GM19455 (cell line): ENCODE measurements at regions not wholly inside any gene's neighbourhood (a gene's known extent, or its start where the extent isn't known, plus 50 kb on each side); places are given as distances from the start of the nearest gene placed in this dataset.
"Not testable (repeated sequence)": the region's sequence is repeated elsewhere in the genome, so short reads cannot be mapped to it uniquely, and the experiment has no call there.

ENCODE experiments used
- ATAC-seq: cut with Tn5 transposase; IDR thresholded peaks from one replicate; pipeline ENCODE4 v1.9.1; 2021; ENCODE audit not compliant: unreplicated experiment

GRCh38 chr13:58714016-58714415 is 1082.5 kb downstream of the PCDH17 start:
- not testable (repeated sequence) for ATAC-seq

GRCh38 chr13:58721273-58721672 is 1089.7 kb downstream of the PCDH17 start:
- ATAC-seq, result no peak

- ATAC-seq, result no peak
These were observed 1096.6 kb downstream of the PCDH17 start for GRCh38 chr13:58728126-58728525.

GRCh38 chr13:58729361-58729760 is 1097.8 kb downstream of the PCDH17 start:
- ATAC-seq, result no peak

GRCh38 chr13:58744686-58745085 is 1113.1 kb downstream of the PCDH17 start:
- no peak for ATAC-seq

- no peak for ATAC-seq
These were observed 1136.0 kb downstream of the PCDH17 start for GRCh38 chr13:58767566-58767965.

GRCh38 chr13:58773280-58773859 is 1141.8 kb downstream of the PCDH17 start:
- ATAC-seq, result no peak

- no peak for ATAC-seq
These were observed 1151.2 kb downstream of the PCDH17 start for GRCh38 chr13:58782736-58783135.

- no peak for ATAC-seq
These were observed 1161.3 kb downstream of the PCDH17 start for GRCh38 chr13:58792854-58793253.

- no peak for ATAC-seq
These were observed 1164.2 kb downstream of the PCDH17 start for GRCh38 chr13:58795715-58796114.

GRCh38 chr13:58804832-58805231 is 1173.3 kb downstream of the PCDH17 start:
- ATAC-seq, result no peak

GRCh38 chr13:58806401-58806800 is 1174.9 kb downstream of the PCDH17 start:
- ATAC-seq, result no peak

GRCh38 chr13:58823701-58824100 is 1192.2 kb downstream of the PCDH17 start:
- no peak for ATAC-seq

- ATAC-seq, result no peak
These were observed 1196.4 kb downstream of the PCDH17 start for GRCh38 chr13:58827904-58828303.

GRCh38 chr13:58830841-58831240 is 1199.3 kb downstream of the PCDH17 start:
- no peak for ATAC-seq

- no peak for ATAC-seq
These were observed 1207.1 kb downstream of the PCDH17 start for GRCh38 chr13:58838615-58839014.

- ATAC-seq, result no peak
These were observed 1211.5 kb downstream of the PCDH17 start for GRCh38 chr13:58843071-58843470.

- ATAC-seq, result no peak
These were observed 1212.0 kb downstream of the PCDH17 start for GRCh38 chr13:58843567-58843966.

- no peak for ATAC-seq
These were observed 1218.6 kb downstream of the PCDH17 start for GRCh38 chr13:58850161-58850560.

GRCh38 chr13:58852076-58852475 is 1220.5 kb downstream of the PCDH17 start:
- no peak for ATAC-seq

GRCh38 chr13:58855283-58855682 is 1223.7 kb downstream of the PCDH17 start:
- ATAC-seq, result no peak

- no peak for ATAC-seq
These were observed 1227.4 kb downstream of the PCDH17 start for GRCh38 chr13:58858870-58859371.

GRCh38 chr13:58865286-58865685 is 1233.7 kb downstream of the PCDH17 start:
- ATAC-seq, result no peak
